ENCODE measurements at regions not wholly inside any gene's neighbourhood (a gene's known extent, or its start where the extent isn't known, plus 50 kb on each side); places are given as distances from the start of the nearest gene placed in this dataset.

- TF ChIP-seq ZNF396 (CRISPR knock-in tag; IDR thresholded peaks at IDR 0.05; ENCODE audit: borderline replicate concordance) (no peak), CBFB (CRISPR knock-in tag; IDR thresholded peaks at IDR 0.05; ENCODE audit: low read depth) (no peak), GTF2I (CRISPR knock-in tag; conservative IDR thresholded peaks at IDR 0.05) (no peak), FOXJ3 (CRISPR knock-in tag; IDR thresholded peaks at IDR 0.05; ENCODE audit: borderline replicate concordance) (no peak), KAT7 (CRISPR knock-in tag; IDR thresholded peaks at IDR 0.05; ENCODE audit: borderline replicate concordance) (no peak)
- TF ChIP-seq, protein P1, sequence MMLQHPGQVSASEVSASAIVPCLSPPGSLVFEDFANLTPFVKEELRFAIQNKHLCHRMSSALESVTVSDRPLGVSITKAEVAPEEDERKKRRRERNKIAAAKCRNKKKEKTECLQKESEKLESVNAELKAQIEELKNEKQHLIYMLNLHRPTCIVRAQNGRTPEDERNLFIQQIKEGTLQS (CRISPR knock-in tag; conservative IDR thresholded peaks at IDR 0.05) = no peak
Measured at GRCh38 chr16:17769065-17769464, 298.3 kb upstream of the XYLT1 start (continued).

DNA sequence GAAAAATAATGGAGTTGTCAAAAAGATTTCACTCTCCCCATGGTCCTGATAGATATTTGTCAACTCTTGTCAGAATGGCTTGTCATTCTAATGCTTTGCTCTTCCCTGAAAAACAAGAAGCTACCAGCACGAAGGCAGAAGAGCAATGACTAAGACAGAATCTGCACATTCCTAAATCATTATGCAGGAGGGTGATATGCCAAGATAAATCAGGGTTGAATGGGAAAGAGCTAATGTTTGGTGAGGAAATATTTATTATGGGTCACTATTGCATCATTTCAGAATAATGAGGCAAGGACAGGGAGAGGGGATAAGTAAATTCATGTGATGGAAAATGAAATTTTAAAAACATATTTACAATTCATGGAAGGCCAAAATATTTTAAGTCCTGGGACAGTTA lies 297.5 kb upstream of the XYLT1 start:
- no peak overlapping the region for H3K4me3 Mint-ChIP-seq
- H3K4me1 Mint-ChIP-seq = peaks cover 14% of the 10 kb centered on the region
- H3K9me3 Mint-ChIP-seq = peaks cover 27% of the 10 kb centered on the region
- peak overlapping the region; percentile 26; the same call in 1 of the 2 replicates for H3K27ac Mint-ChIP-seq
- ATAC-seq = no peak
- ChIA-PET POLR2A (no interaction called here), CTCF (no interaction called here)
- TF ChIP-seq NR3C1 (CRISPR knock-in tag; conservative IDR thresholded peaks at IDR 0.05; ENCODE audit: low read depth) (no peak), IRF2 (CRISPR knock-in tag; IDR thresholded peaks at IDR 0.05; ENCODE audit: borderline replicate concordance, low read depth) (no peak)
- no peak for DNase-seq (ENCODE audit: low spot score)
- H3K27me3 Mint-ChIP-seq (ENCODE audit: low read depth) = no peaks in the 10 kb centered on the region
- H3K36me3 Mint-ChIP-seq = peaks cover 6% of the 10 kb centered on the region; the same call in 1 of the 2 replicates

GRCh38 chr16:17766012-17766411 lies 295.3 kb upstream of the XYLT1 start:
- Mint-ChIP-seq H3K9me3 (peaks cover 24% of the 10 kb centered on the region), H3K36me3 (peaks cover 5% of the 10 kb centered on the region; the same call in 1 of the 2 replicates), H3K27ac (no peak overlapping the region), H3K4me3 (no peak overlapping the region), H3K4me1 (peaks cover 7% of the 10 kb centered on the region), H3K27me3 (ENCODE audit: low read depth) (no peaks in the 10 kb centered on the region)
- DNase-seq (ENCODE audit: low spot score) = no peak
- no peak for ATAC-seq
- CTCF ChIA-PET = no interaction called here
- TF ChIP-seq, protein P2, sequence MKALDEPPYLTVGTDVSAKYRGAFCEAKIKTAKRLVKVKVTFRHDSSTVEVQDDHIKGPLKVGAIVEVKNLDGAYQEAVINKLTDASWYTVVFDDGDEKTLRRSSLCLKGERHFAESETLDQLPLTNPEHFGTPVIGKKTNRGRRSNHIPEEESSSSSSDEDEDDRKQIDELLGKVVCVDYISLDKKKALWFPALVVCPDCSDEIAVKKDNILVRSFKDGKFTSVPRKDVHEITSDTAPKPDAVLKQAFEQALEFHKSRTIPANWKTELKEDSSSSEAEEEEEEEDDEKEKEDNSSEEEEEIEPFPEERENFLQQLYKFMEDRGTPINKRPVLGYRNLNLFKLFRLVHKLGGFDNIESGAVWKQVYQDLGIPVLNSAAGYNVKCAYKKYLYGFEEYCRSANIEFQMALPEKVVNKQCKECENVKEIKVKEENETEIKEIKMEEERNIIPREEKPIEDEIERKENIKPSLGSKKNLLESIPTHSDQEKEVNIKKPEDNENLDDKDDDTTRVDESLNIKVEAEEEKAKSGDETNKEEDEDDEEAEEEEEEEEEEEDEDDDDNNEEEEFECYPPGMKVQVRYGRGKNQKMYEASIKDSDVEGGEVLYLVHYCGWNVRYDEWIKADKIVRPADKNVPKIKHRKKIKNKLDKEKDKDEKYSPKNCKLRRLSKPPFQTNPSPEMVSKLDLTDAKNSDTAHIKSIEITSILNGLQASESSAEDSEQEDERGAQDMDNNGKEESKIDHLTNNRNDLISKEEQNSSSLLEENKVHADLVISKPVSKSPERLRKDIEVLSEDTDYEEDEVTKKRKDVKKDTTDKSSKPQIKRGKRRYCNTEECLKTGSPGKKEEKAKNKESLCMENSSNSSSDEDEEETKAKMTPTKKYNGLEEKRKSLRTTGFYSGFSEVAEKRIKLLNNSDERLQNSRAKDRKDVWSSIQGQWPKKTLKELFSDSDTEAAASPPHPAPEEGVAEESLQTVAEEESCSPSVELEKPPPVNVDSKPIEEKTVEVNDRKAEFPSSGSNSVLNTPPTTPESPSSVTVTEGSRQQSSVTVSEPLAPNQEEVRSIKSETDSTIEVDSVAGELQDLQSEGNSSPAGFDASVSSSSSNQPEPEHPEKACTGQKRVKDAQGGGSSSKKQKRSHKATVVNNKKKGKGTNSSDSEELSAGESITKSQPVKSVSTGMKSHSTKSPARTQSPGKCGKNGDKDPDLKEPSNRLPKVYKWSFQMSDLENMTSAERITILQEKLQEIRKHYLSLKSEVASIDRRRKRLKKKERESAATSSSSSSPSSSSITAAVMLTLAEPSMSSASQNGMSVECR (CRISPR knock-in tag; IDR thresholded peaks at IDR 0.05; ENCODE audit: borderline replicate concordance) = no peak
- TF ChIP-seq GABPB1 (CRISPR knock-in tag; IDR thresholded peaks at IDR 0.05) = no peak
- TF ChIP-seq OVOL2 (CRISPR knock-in tag; IDR thresholded peaks at IDR 0.05; ENCODE audit: borderline replicate concordance) = no peak
- TF ChIP-seq ZNF317 (CRISPR knock-in tag; IDR thresholded peaks at IDR 0.05; ENCODE audit: borderline replicate concordance, low read depth) = no peak
- TF ChIP-seq EMX1 (CRISPR knock-in tag; IDR thresholded peaks at IDR 0.05) = no peak
- TF ChIP-seq, protein P3, sequence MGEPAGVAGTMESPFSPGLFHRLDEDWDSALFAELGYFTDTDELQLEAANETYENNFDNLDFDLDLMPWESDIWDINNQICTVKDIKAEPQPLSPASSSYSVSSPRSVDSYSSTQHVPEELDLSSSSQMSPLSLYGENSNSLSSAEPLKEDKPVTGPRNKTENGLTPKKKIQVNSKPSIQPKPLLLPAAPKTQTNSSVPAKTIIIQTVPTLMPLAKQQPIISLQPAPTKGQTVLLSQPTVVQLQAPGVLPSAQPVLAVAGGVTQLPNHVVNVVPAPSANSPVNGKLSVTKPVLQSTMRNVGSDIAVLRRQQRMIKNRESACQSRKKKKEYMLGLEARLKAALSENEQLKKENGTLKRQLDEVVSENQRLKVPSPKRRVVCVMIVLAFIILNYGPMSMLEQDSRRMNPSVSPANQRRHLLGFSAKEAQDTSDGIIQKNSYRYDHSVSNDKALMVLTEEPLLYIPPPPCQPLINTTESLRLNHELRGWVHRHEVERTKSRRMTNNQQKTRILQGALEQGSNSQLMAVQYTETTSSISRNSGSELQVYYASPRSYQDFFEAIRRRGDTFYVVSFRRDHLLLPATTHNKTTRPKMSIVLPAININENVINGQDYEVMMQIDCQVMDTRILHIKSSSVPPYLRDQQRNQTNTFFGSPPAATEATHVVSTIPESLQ (CRISPR knock-in tag; IDR thresholded peaks at IDR 0.05) = no peak
- POLR2A ChIA-PET = no interaction called here

Data from WTC11 (cell line).